ENCODE measurements at regions not wholly inside any gene's neighbourhood (a gene's known extent, or its start where the extent isn't known, plus 50 kb on each side); places are given as distances from the start of the nearest gene placed in this dataset.

- TF ChIP-seq EZH2 (IDR thresholded peaks at IDR 0.05; ENCODE audit: borderline replicate concordance) (no peak), CTCF (IDR thresholded peaks at IDR 0.05; ENCODE audit: poor library complexity) (no peak), EZH2phosphoT487 (IDR thresholded peaks at IDR 0.05; ENCODE audit: low read depth, severe bottlenecking, unreplicated experiment) (no peak)
Observed at GRCh38 chr9:87305151-87305550, 192.5 kb upstream of the DAPK1 start.
